ENCODE measurements at regions not wholly inside any gene's neighbourhood (a gene's known extent, or its start where the extent isn't known, plus 50 kb on each side); places are given as distances from the start of the nearest gene placed in this dataset.
A peak's percentile ranks its signal among the peaks of the same experiment; 100 is the strongest.

GRCh38 chr7:12052211-12052610 is 158.9 kb upstream of the TMEM106B start:
- H3K9me3 Mint-ChIP-seq: peaks cover 11% of the 10 kb centered on the region
- no peak for DNase-seq (ENCODE audit: low read depth, low spot score)
- H3K27me3 Mint-ChIP-seq (ENCODE audit: low read depth): no peaks in the 10 kb centered on the region
- no peak for TF ChIP-seq CTCF (conservative IDR thresholded peaks at IDR 0.05)
- peaks cover 3% of the 10 kb centered on the region for H3K36me3 Mint-ChIP-seq (ENCODE audit: low read depth)
- H3K4me3 Mint-ChIP-seq: no peak overlapping the region
- no peaks in the 10 kb centered on the region for H3K4me1 Mint-ChIP-seq
- no peak overlapping the region for H3K27ac Mint-ChIP-seq (ENCODE audit: unreplicated experiment)

GRCh38 chr7:12053561-12053960 is 157.5 kb upstream of the TMEM106B start:
- H3K27me3 Mint-ChIP-seq (ENCODE audit: low read depth): no peaks in the 10 kb centered on the region
- no peaks in the 10 kb centered on the region for H3K4me1 Mint-ChIP-seq
- H3K4me3 Mint-ChIP-seq: no peak overlapping the region
- H3K9me3 Mint-ChIP-seq: peaks cover 20% of the 10 kb centered on the region
- peaks cover 9% of the 10 kb centered on the region for H3K36me3 Mint-ChIP-seq (ENCODE audit: low read depth)
- no peak for TF ChIP-seq CTCF (conservative IDR thresholded peaks at IDR 0.05)
- no peak for DNase-seq (ENCODE audit: low read depth, low spot score)
- H3K27ac Mint-ChIP-seq (ENCODE audit: unreplicated experiment): no peak overlapping the region

- Mint-ChIP-seq H3K4me3 (no peak overlapping the region), H3K27ac (ENCODE audit: unreplicated experiment) (no peak overlapping the region), H3K27me3 (ENCODE audit: low read depth) (no peaks in the 10 kb centered on the region), H3K4me1 (no peaks in the 10 kb centered on the region), H3K9me3 (peaks cover 23% of the 10 kb centered on the region), H3K36me3 (ENCODE audit: low read depth) (peaks cover 9% of the 10 kb centered on the region)
- TF ChIP-seq CTCF (conservative IDR thresholded peaks at IDR 0.05): no peak
- DNase-seq (ENCODE audit: low read depth, low spot score): no peak
Measured at GRCh38 chr7:12054830-12055229, 156.3 kb upstream of the TMEM106B start.

GRCh38 chr7:12056381-12056780 is 154.7 kb upstream of the TMEM106B start:
- Mint-ChIP-seq H3K36me3 (ENCODE audit: low read depth) (peaks cover 9% of the 10 kb centered on the region), H3K4me1 (no peaks in the 10 kb centered on the region), H3K9me3 (peaks cover 22% of the 10 kb centered on the region), H3K27me3 (ENCODE audit: low read depth) (no peaks in the 10 kb centered on the region), H3K27ac (ENCODE audit: unreplicated experiment) (no peak overlapping the region), H3K4me3 (no peak overlapping the region)
- no peak for TF ChIP-seq CTCF (conservative IDR thresholded peaks at IDR 0.05)
- no peak for DNase-seq (ENCODE audit: low read depth, low spot score)

GRCh38 chr7:12056977-12057376 is 154.1 kb upstream of the TMEM106B start:
- Mint-ChIP-seq H3K36me3 (ENCODE audit: low read depth) (peaks cover 9% of the 10 kb centered on the region), H3K9me3 (peaks cover 20% of the 10 kb centered on the region), H3K4me3 (no peak overlapping the region), H3K27me3 (ENCODE audit: low read depth) (no peaks in the 10 kb centered on the region), H3K4me1 (no peaks in the 10 kb centered on the region), H3K27ac (ENCODE audit: unreplicated experiment) (no peak overlapping the region)
- no peak for TF ChIP-seq CTCF (conservative IDR thresholded peaks at IDR 0.05)
- DNase-seq (ENCODE audit: low read depth, low spot score): no peak

GRCh38 chr7:12062062-12062461 is 149.0 kb upstream of the TMEM106B start:
- Mint-ChIP-seq H3K27me3 (ENCODE audit: low read depth) (no peaks in the 10 kb centered on the region), H3K4me1 (no peaks in the 10 kb centered on the region), H3K4me3 (no peak overlapping the region), H3K9me3 (peaks cover 12% of the 10 kb centered on the region), H3K27ac (ENCODE audit: unreplicated experiment) (no peak overlapping the region), H3K36me3 (ENCODE audit: low read depth) (peaks cover 6% of the 10 kb centered on the region)
- DNase-seq (ENCODE audit: low read depth, low spot score): no peak
- TF ChIP-seq CTCF (conservative IDR thresholded peaks at IDR 0.05): peak; percentile 51

Measured in neural crest cell (in vitro differentiated cells).